ENCODE measurements at regions not wholly inside any gene's neighbourhood (a gene's known extent, or its start where the extent isn't known, plus 50 kb on each side); places are given as distances from the start of the nearest gene placed in this dataset.
"Not testable (repeated sequence)": the region's sequence is repeated elsewhere in the genome, so short reads cannot be mapped to it uniquely, and the experiment has no call there.

DNA sequence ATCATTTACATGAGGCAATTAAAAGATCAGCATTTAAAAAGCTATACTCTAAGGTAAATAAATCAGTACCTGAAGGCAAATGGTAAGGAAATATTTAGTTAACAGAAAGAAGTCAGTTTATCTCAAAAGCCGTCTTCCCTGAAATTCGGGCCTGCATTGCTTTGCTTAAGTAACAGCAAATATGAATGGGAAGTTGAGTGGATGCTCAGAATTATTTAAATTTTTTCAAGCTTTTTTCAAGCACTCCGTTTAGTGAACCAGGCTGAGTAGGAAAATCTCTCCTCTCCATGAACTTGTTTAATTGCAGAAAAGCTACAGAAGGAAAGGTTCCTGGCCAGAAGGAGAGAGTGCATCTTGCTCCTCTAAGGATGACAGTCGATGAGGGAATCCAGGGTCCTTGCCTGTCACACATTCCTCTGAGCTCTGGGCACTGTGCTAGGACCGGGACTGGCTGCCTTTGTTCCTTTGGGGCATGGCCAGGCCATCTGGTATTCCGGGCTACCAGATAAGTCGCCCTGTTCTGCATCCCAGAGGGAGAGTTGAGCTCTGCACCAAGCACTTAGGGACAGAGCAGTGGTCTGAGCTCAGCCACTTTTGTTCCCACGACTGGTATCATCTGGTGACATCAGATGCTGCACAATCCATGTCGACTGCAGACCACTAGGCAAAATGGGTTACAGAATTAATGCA is 77.6 kb downstream of the RIN2 start:
- no peak for DNase-seq

DNA sequence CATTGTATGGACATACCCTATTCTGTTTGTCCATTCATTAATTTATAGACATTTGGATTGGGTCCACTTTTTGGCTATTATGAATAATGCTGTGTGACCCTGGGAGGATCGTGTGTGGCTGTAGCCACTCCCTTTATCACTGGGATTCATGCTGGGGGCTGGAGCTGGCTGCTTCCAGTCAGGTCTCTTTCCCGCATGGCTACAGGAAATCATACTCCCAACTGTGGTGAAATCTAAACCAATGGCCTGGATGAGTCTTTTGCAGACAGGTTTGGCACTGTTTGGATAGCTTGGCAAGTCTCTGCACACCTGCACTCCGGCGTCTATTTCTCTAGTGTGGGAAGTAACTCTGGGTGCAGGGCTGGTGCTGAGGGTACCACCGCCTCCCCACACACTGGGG is 80.4 kb downstream of the RIN2 start:
- no peak for DNase-seq

- no peak for DNase-seq
These were observed 81.0 kb downstream of the RIN2 start for GRCh38 chr20:19839053-19839452.

GRCh38 chr20:19840111-19840710 is 82.2 kb downstream of the RIN2 start:
- no peak for DNase-seq

GRCh38 chr20:19841740-19842139 is 83.7 kb downstream of the RIN2 start:
- DNase-seq: no peak

DNA sequence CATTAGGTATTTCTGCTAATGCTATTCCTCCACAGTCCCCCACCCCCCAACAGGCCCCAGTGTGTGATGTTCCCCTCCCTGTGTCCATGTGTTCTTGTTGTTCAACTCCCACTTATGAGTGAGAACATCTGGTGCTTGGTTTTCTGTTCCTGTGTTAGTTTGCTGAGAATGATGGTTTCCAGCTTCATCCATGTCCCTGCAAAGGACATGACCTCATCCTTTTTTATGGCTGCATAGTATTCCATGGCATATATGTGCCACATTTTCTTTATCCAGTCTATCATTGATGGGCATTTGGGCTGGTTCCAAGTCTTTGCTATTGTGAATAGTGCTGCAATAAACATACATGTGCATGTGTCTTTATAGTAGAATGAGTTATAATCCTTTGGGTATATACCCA is 86.8 kb downstream of the RIN2 start:
- not testable (repeated sequence) for DNase-seq

- DNase-seq: no peak
These were observed 89.3 kb downstream of the RIN2 start for GRCh38 chr20:19847383-19847782.

- no peak for DNase-seq
These were observed 91.5 kb downstream of the RIN2 start for GRCh38 chr20:19849341-19850197.

- no peak for DNase-seq
These were observed 92.1 kb downstream of the RIN2 start for GRCh38 chr20:19850198-19850533.

DNA sequence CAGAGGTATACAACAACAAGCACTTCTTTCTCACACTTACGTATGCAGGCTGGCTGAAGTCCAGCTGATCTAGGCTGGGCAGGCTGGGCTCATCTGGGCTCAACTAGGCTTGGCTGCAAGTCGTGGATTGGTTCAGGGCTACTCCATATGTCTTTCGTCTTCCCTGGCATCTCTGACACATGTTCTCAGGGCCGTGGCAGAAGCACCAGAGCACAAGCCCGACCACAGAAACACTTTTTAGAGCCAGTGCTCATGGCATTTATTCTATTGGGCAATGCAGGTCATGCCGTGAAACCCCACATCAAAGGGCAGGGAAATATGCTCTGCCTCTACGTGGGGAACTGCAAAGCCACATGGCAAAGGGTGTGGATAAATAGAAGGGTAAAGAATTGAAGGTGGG is 93.8 kb downstream of the RIN2 start:
- no peak for DNase-seq

DNA sequence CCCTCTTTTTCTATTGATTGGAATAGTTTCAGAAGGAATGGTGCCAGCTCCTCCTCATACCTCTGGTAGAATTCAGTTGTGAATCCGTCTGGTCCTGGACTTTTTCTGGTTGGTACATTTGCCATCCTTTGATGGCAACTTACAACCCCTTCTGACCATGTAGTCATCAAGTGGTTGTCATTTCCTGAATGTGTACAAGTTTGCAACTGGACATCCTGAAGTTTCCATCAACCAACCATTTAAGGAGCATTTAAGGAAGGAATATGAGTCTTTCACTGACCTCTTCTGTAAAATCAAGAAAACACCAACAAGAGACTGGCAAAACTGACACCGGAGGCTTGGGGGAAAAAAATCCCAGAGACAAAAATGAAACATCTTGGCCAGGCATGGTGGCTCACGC is 97.4 kb downstream of the RIN2 start:
- DNase-seq: no peak

- no peak for DNase-seq
These were observed 100.7 kb downstream of the RIN2 start for GRCh38 chr20:19858466-19859371.

GRCh38 chr20:19859444-19859843 is 101.4 kb downstream of the RIN2 start:
- DNase-seq: no peak

- no peak for DNase-seq
These were observed 102.7 kb downstream of the RIN2 start for GRCh38 chr20:19860737-19861136.

DNA sequence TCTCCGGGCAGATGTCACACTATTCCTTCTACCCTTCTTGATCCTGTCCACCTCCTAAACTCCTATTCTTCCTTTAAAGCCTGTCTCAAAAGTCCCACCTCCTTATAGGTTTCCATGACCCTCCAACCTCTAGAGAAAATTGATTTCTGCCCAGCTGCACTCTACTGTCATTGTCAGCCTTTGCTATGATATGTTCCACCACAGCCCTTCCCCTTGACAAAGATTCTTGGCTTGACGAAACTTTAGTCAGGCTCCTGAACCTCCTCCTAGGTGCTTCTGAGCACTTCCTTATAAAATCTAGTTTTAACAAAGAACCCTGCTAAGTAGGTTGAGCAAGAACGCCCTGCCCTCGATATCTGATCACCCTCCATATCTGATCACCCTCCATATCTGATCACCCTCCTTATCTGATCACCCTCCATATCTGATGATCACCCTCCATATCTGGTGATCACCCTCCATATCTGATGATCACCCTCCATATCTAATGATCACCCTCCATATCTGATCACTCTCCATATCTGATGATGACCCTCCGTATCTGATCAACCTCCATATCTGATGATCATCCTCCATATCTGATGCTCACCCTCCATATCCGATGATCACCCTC is 103.2 kb downstream of the RIN2 start:
- no peak for DNase-seq

- DNase-seq: no peak
These were observed 106.1 kb downstream of the RIN2 start for GRCh38 chr20:19864130-19864529.

GRCh38 chr20:19866070-19866469 is 108.0 kb downstream of the RIN2 start:
- no peak for DNase-seq

- DNase-seq: no peak
These were observed 109.0 kb downstream of the RIN2 start for GRCh38 chr20:19867074-19867473.

- DNase-seq: no peak
These were observed 109.9 kb downstream of the RIN2 start for GRCh38 chr20:19867940-19868371.

GRCh38 chr20:19868441-19868840 is 110.4 kb downstream of the RIN2 start:
- DNase-seq: no peak

DNA sequence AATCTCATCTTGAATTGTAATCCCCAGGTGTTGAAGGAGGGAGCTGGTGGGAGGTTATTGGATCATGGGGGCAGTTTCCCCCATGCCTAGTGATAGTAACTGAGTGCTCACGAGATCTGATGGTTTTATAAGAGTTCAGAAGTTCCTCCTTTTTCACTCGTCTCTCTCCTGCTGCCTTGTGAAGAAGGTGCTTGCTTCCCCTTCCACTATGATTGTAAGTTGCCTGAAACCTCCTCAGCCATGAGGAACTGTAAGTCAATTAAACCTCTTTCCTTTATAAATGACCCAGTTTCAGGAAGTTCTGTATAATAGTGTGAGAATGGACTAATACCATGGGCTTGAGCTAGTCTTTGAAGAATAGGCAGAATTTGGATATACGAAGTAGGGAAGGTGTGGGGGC is 113.9 kb downstream of the RIN2 start:
- no peak for DNase-seq

- DNase-seq: no peak
These were observed 116.1 kb downstream of the RIN2 start for GRCh38 chr20:19874040-19874727.
